B cell (primary cell): ENCODE measurements at regions not wholly inside any gene's neighbourhood (a gene's known extent, or its start where the extent isn't known, plus 50 kb on each side); places are given as distances from the start of the nearest gene placed in this dataset.

Source experiments
- ATAC-seq: fragments of 200-7000 bp; cut with Tn5 transposase; one replicate; pipeline ENCODE4 v1.10.0; 2021; ENCODE audit warnings: low read depth, mild to moderate bottlenecking, moderate number of reproducible peaks, moderate library complexity
- CTCF ChIA-PET: fragments of 350-600 bp; sonication (Branson Sonifier 250); formaldehyde crosslinking; loops from one replicate; lab custom pipeline; 2021; ENCODE audit warnings: antibody characterized with exemption, inconsistent platforms; lab: Charles Lee
- POLR2A ChIA-PET: fragments of 350-600 bp; sonication (Branson Sonifier 250); formaldehyde crosslinking; loops from one replicate; lab custom pipeline; 2021; ENCODE audit warnings: antibody characterized with exemption; lab: Charles Lee
- DNase-seq: peaks from one replicate; pipeline ENCODE4 v3.0.0; 2013
- H2AFZ ChIP-seq: 2 replicates; pipeline ENCODE4 v1.6.1; 2012; ENCODE audit warnings: mild to moderate bottlenecking, low read depth, low read length; ENCODE audit not compliant: insufficient read depth, poor library complexity, severe bottlenecking
- H3K27ac ChIP-seq, 2 donors: 1 replicate in 1 of 2; 2 replicates in 1 of 2; pipeline ENCODE4 v1.5.1; 2012 to 2013; ENCODE audit warnings: low read length in 2 of 2, mild to moderate bottlenecking in 2 of 2, moderate library complexity in 1 of 2
- H3K27me3 ChIP-seq, 4 experiments: fragments of 200-600 bp in 1 of 4; sonication (generic) in 1 of 4; replicated peaks in 1 of 4; 1 replicate in 2 of 4; 2 replicates in 2 of 4; pipeline versions ENCODE4 v1.6.1 to v1.7.0; 2013 to 2016; ENCODE audit warnings: low read length in 3 of 4, mild to moderate bottlenecking in 2 of 4, mixed read lengths in 1 of 4, moderate library complexity in 1 of 4; ENCODE audit not compliant: insufficient read depth in 4 of 4, control insufficient read depth in 3 of 4; ENCODE audit errors: control extremely low read depth in 1 of 4
- H3K36me3 ChIP-seq, 2 experiments: replicated peaks in 1 of 2; 1 replicate in 1 of 2; 2 replicates in 1 of 2; pipeline versions ENCODE4 v1.6.1 to v1.7.1; 2013; ENCODE audit warnings: low read length in 1 of 2; ENCODE audit not compliant: insufficient read depth in 2 of 2, control insufficient read depth in 1 of 2; ENCODE audit errors: control extremely low read depth in 1 of 2, extremely low read depth in 1 of 2
- H3K4me1 ChIP-seq, 2 donors: fragments of 200-600 bp in 1 of 2; sonication (generic) in 1 of 2; 1 replicate in 1 of 2; 2 replicates in 1 of 2; pipeline versions ENCODE4 v1.5.1 to v1.6.1; 2013 to 2017; ENCODE audit warnings: low read length in 2 of 2; ENCODE audit not compliant: control insufficient read depth in 2 of 2, insufficient read depth in 2 of 2
- H3K4me2 ChIP-seq: replicated peaks from 2 replicates; pipeline ENCODE3; 2012; ENCODE audit warnings: mild to moderate bottlenecking, low read depth, low read length; ENCODE audit not compliant: poor library complexity, severe bottlenecking
- H3K4me3 ChIP-seq, 5 experiments: fragments of 200-600 bp in 1 of 5; sonication (generic) in 1 of 5; 1 replicate in 3 of 5; 2 replicates in 2 of 5; pipeline versions ENCODE4 v1.5.1 to v1.7.0; 2011 to 2016; ENCODE audit warnings: low read length in 4 of 5, mild to moderate bottlenecking in 4 of 5, low read depth in 2 of 5, control low read depth in 1 of 5, moderate library complexity in 1 of 5; ENCODE audit not compliant: insufficient read depth in 1 of 5; ENCODE audit errors: control extremely low read depth in 1 of 5, extremely low read depth in 1 of 5
- H3K79me2 ChIP-seq: fragments of 200-600 bp; sonication (generic); one replicate; pipeline ENCODE4 v1.6.0; 2016; ENCODE audit warnings: low read length; ENCODE audit not compliant: control insufficient read depth, insufficient read depth
- H3K9ac ChIP-seq: fragments of 200-600 bp; sonication (generic); 2 replicates; pipeline ENCODE4 v1.6.1; 2017; ENCODE audit warnings: mild to moderate bottlenecking, low read length, moderate library complexity
- H3K9me3 ChIP-seq, 3 donors: one replicate each; pipeline versions ENCODE4 v1.6.1 to v1.7.1; 2013; ENCODE audit warnings: low read length in 2 of 3; ENCODE audit not compliant: control insufficient read depth in 2 of 3, insufficient read depth in 1 of 3; ENCODE audit errors: control extremely low read depth in 1 of 3
- H4K20me1 ChIP-seq: 2 replicates; pipeline ENCODE4 v1.6.0; 2012; ENCODE audit warnings: mild to moderate bottlenecking, low read length; ENCODE audit not compliant: insufficient read depth, control insufficient read depth, poor library complexity, severe bottlenecking
- H3K27ac Mint-ChIP-seq: one replicate; pipeline ENCODE4 v1.8.0; 2021; ENCODE audit warnings: mixed read lengths
- H3K27me3 Mint-ChIP-seq: one replicate; pipeline ENCODE4 v1.8.0; 2021; ENCODE audit warnings: mixed read lengths
- H3K4me1 Mint-ChIP-seq: one replicate; pipeline ENCODE4 v1.8.0; 2021; ENCODE audit warnings: mixed read lengths
- H3K4me3 Mint-ChIP-seq: one replicate; pipeline ENCODE4 v1.8.0; 2021; ENCODE audit warnings: mixed read lengths
- H3K9me3 Mint-ChIP-seq: one replicate; pipeline ENCODE4 v1.8.0; 2022; ENCODE audit warnings: mixed read lengths; ENCODE audit not compliant: insufficient read depth
- CTCF ChIP-seq: fragments of 200-600 bp; IDR thresholded peaks from one replicate; pipeline ENCODE4 v1.8.0; 2022; ENCODE audit warnings: antibody characterized with exemption, mild to moderate bottlenecking
- EZH2 ChIP-seq: IDR thresholded peaks from 2 replicates; pipeline ENCODE4 v1.6.1; 2012; ENCODE audit warnings: borderline replicate concordance, low read depth, mild to moderate bottlenecking, moderate library complexity, low read length; ENCODE audit not compliant: insufficient read depth, poor library complexity, severe bottlenecking
- WGBS: methylation state at CpG from one replicate; pipeline ENCODE4 v1.1.5; 2013; ENCODE audit warnings: missing lambda C conversion rate; ENCODE audit not compliant: insufficient coverage; 5-methylcytosine and 5-hydroxymethylcytosine counted together
- intact Hi-C: fragments of 100-400 bp; cut with micrococcal nuclease; formaldehyde crosslinking; loops from one replicate; pipeline ENCODE4 v1.10.0; 2022

- H3K36me3 ChIP-seq, result no peaks in the 10 kb centered on the region
- intact Hi-C loops, result no loop called here
- ATAC-seq, result no peak
Measured at GRCh38 chr6:19087296-19087695, 700.1 kb downstream of the RNF144B start.

DNA sequence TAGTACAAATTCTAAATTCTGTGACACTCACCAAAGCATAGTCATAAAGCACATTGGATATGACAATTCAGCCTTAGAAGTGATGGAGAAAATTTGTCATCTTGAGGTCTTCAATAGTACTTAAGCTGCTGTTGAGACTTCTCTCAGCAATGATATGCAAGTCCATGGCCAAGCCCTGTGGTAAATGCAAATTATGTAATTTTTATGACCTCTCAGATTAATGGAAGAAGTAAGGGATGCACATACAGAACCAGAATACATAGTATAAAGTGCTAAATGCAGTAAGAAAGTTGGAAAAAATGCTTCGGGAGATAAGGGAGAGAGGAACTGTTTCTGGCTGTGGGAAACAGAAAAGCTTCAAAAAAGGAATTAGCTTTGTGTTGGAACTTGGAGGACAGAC lies 700.7 kb downstream of the RNF144B start:
- no peaks in the 10 kb centered on the region for H4K20me1 ChIP-seq
- H3K9me3 ChIP-seq, result no peaks in the 10 kb centered on the region
- H3K4me1 ChIP-seq, result no peaks in the 10 kb centered on the region
- Mint-ChIP-seq H3K4me1 (no peaks in the 10 kb centered on the region), H3K9me3 (peaks cover 2% of the 10 kb centered on the region), H3K27me3 (no peaks in the 10 kb centered on the region), H3K4me3 (no peak overlapping the region), H3K27ac (no peak overlapping the region)
- no peak for TF ChIP-seq EZH2
- no peak for TF ChIP-seq CTCF
- no peak overlapping the region for H3K27ac ChIP-seq
- CTCF ChIA-PET, result no interaction called here
- no peak for DNase-seq
- no peak overlapping the region for H3K9ac ChIP-seq
- no peak overlapping the region for H3K4me3 ChIP-seq
- ATAC-seq, result no peak
- POLR2A ChIA-PET, result no interaction called here
- WGBS, result 88% methylated on average over 1 of the region's 1 CpG
- intact Hi-C loops, result no loop called here
- H2AFZ ChIP-seq, result no peak overlapping the region
- no peaks in the 10 kb centered on the region for H3K27me3 ChIP-seq
- H3K36me3 ChIP-seq, result no peaks in the 10 kb centered on the region
- H3K4me2 ChIP-seq, result no peak overlapping the region
- no peaks in the 10 kb centered on the region for H3K79me2 ChIP-seq

More at GRCh38 chr6:19087296-19087695, 700.1 kb downstream of the RNF144B start:
- Histone ChIP-seq H3K9me3 (no peaks in the 10 kb centered on the region), H3K9ac (no peak overlapping the region), H3K27ac (no peak overlapping the region), H2AFZ (no peak overlapping the region), H3K79me2 (no peaks in the 10 kb centered on the region), H3K4me2 (no peak overlapping the region), H3K4me1 (no peaks in the 10 kb centered on the region), H4K20me1 (no peaks in the 10 kb centered on the region), H3K4me3 (no peak overlapping the region), H3K27me3 (no peaks in the 10 kb centered on the region)
- WGBS, result no CpG with 5 or more reads among the region's 1 CpG
- H3K4me3 Mint-ChIP-seq, result no peak overlapping the region
- ChIA-PET CTCF (no interaction called here), POLR2A (no interaction called here)
- H3K9me3 Mint-ChIP-seq, result peaks cover 3% of the 10 kb centered on the region
- H3K27me3 Mint-ChIP-seq, result no peaks in the 10 kb centered on the region
- no peaks in the 10 kb centered on the region for H3K4me1 Mint-ChIP-seq
- DNase-seq, result no peak
- no peak for TF ChIP-seq EZH2
- no peak for TF ChIP-seq CTCF
- no peak overlapping the region for H3K27ac Mint-ChIP-seq
